ENCODE measurements at regions not wholly inside any gene's neighbourhood (a gene's known extent, or its start where the extent isn't known, plus 50 kb on each side); places are given as distances from the start of the nearest gene placed in this dataset.

GRCh38 chr1:217313096-217313495, 317.8 kb downstream of the GPATCH2 start:
- no peaks in the 10 kb centered on the region for H3K36me3 ChIP-seq (ENCODE audit: control insufficient read depth, insufficient read depth, low read length)
- WGBS (ENCODE audit: insufficient coverage, low lambda C conversion rate) = 90% methylated on average over 2 of the region's 5 CpGs

GRCh38 chr1:217311766-217312165, 319.1 kb downstream of the GPATCH2 start:
- no peaks in the 10 kb centered on the region for H3K36me3 ChIP-seq (ENCODE audit: control insufficient read depth, insufficient read depth, low read length)
- H3K27me3 ChIP-seq (ENCODE audit: control insufficient read depth, insufficient read depth, low read length) = no peaks in the 10 kb centered on the region
- no CpG with 5 or more reads among the region's 1 CpG for WGBS (ENCODE audit: insufficient coverage, low lambda C conversion rate)
- no peak overlapping the region for H3K4me3 ChIP-seq (ENCODE audit: low read length)
- no peak for DNase-seq
- H3K27ac ChIP-seq (ENCODE audit: low read length) = no peak overlapping the region
- no peaks in the 10 kb centered on the region for H3K9me3 ChIP-seq (ENCODE audit: control insufficient read depth, low read depth, low read length)
- H3K4me1 ChIP-seq (ENCODE audit: control insufficient read depth, insufficient read depth, low read length) = no peaks in the 10 kb centered on the region

More at GRCh38 chr1:217313096-217313495, 317.8 kb downstream of the GPATCH2 start:
- Histone ChIP-seq H3K27ac (ENCODE audit: low read length) (no peak overlapping the region), H3K4me3 (ENCODE audit: low read length) (no peak overlapping the region), H3K27me3 (ENCODE audit: control insufficient read depth, insufficient read depth, low read length) (no peaks in the 10 kb centered on the region), H3K9me3 (ENCODE audit: control insufficient read depth, low read depth, low read length) (no peaks in the 10 kb centered on the region), H3K4me1 (ENCODE audit: control insufficient read depth, insufficient read depth, low read length) (no peaks in the 10 kb centered on the region)
- DNase-seq = no peak

GRCh38 chr1:217311269-217311668, 319.6 kb downstream of the GPATCH2 start:
- Histone ChIP-seq H3K36me3 (ENCODE audit: control insufficient read depth, insufficient read depth, low read length) (no peaks in the 10 kb centered on the region), H3K27ac (ENCODE audit: low read length) (no peak overlapping the region), H3K4me3 (ENCODE audit: low read length) (no peak overlapping the region), H3K4me1 (ENCODE audit: control insufficient read depth, insufficient read depth, low read length) (no peaks in the 10 kb centered on the region), H3K27me3 (ENCODE audit: control insufficient read depth, insufficient read depth, low read length) (no peaks in the 10 kb centered on the region), H3K9me3 (ENCODE audit: control insufficient read depth, low read depth, low read length) (no peaks in the 10 kb centered on the region)
- 100% methylated on average over 1 of the region's 2 CpGs for WGBS (ENCODE audit: insufficient coverage, low lambda C conversion rate)
- DNase-seq = no peak

GRCh38 chr1:217281332-217281731, 349.6 kb downstream of the GPATCH2 start:
- DNase-seq = no peak
- no CpG with 5 or more reads among the region's 1 CpG for WGBS (ENCODE audit: insufficient coverage, low lambda C conversion rate)
- no peak overlapping the region for H3K4me3 ChIP-seq (ENCODE audit: low read length)

GRCh38 chr1:217275655-217276398, 355.1 kb downstream of the GPATCH2 start:
- Histone ChIP-seq H3K4me3 (ENCODE audit: low read length) (no peak overlapping the region), H3K36me3 (ENCODE audit: control insufficient read depth, insufficient read depth, low read length) (no peaks in the 10 kb centered on the region), H3K4me1 (ENCODE audit: control insufficient read depth, insufficient read depth, low read length) (no peaks in the 10 kb centered on the region), H3K27me3 (ENCODE audit: control insufficient read depth, insufficient read depth, low read length) (no peaks in the 10 kb centered on the region), H3K9me3 (ENCODE audit: control insufficient read depth, low read depth, low read length) (no peaks in the 10 kb centered on the region), H3K27ac (ENCODE audit: low read length) (no peak overlapping the region)
- no peak for DNase-seq
- WGBS (ENCODE audit: insufficient coverage, low lambda C conversion rate) = 80% methylated on average over 2 of the region's 6 CpGs

More at GRCh38 chr1:217281332-217281731, 349.6 kb downstream of the GPATCH2 start:
- H3K27ac ChIP-seq (ENCODE audit: low read length) = no peak overlapping the region
- no peaks in the 10 kb centered on the region for H3K27me3 ChIP-seq (ENCODE audit: control insufficient read depth, insufficient read depth, low read length)
- H3K9me3 ChIP-seq (ENCODE audit: control insufficient read depth, low read depth, low read length) = no peaks in the 10 kb centered on the region
- H3K4me1 ChIP-seq (ENCODE audit: control insufficient read depth, insufficient read depth, low read length) = no peaks in the 10 kb centered on the region
- no peaks in the 10 kb centered on the region for H3K36me3 ChIP-seq (ENCODE audit: control insufficient read depth, insufficient read depth, low read length)

- no CpG with 5 or more reads among the region's 2 CpGs for WGBS (ENCODE audit: insufficient coverage, low lambda C conversion rate)
These were observed 355.8 kb downstream of the GPATCH2 start for GRCh38 chr1:217274927-217275654.

GRCh38 chr1:217274416-217274815, 356.5 kb downstream of the GPATCH2 start:
- Histone ChIP-seq H3K4me1 (ENCODE audit: control insufficient read depth, insufficient read depth, low read length) (no peaks in the 10 kb centered on the region), H3K27me3 (ENCODE audit: control insufficient read depth, insufficient read depth, low read length) (no peaks in the 10 kb centered on the region), H3K27ac (ENCODE audit: low read length) (no peak overlapping the region), H3K4me3 (ENCODE audit: low read length) (no peak overlapping the region), H3K36me3 (ENCODE audit: control insufficient read depth, insufficient read depth, low read length) (no peaks in the 10 kb centered on the region), H3K9me3 (ENCODE audit: control insufficient read depth, low read depth, low read length) (no peaks in the 10 kb centered on the region)
- DNase-seq = no peak

More at GRCh38 chr1:217274927-217275654, 355.8 kb downstream of the GPATCH2 start:
- no peaks in the 10 kb centered on the region for H3K27me3 ChIP-seq (ENCODE audit: control insufficient read depth, insufficient read depth, low read length)
- H3K9me3 ChIP-seq (ENCODE audit: control insufficient read depth, low read depth, low read length) = no peaks in the 10 kb centered on the region
- H3K4me3 ChIP-seq (ENCODE audit: low read length) = no peak overlapping the region
- no peak for DNase-seq
- H3K36me3 ChIP-seq (ENCODE audit: control insufficient read depth, insufficient read depth, low read length) = no peaks in the 10 kb centered on the region
- no peak overlapping the region for H3K27ac ChIP-seq (ENCODE audit: low read length)
- H3K4me1 ChIP-seq (ENCODE audit: control insufficient read depth, insufficient read depth, low read length) = no peaks in the 10 kb centered on the region

GRCh38 chr1:217273866-217274265, 357.0 kb downstream of the GPATCH2 start:
- H3K9me3 ChIP-seq (ENCODE audit: control insufficient read depth, low read depth, low read length) = no peaks in the 10 kb centered on the region
- H3K4me3 ChIP-seq (ENCODE audit: low read length) = no peak overlapping the region
- DNase-seq = no peak
- no peak overlapping the region for H3K27ac ChIP-seq (ENCODE audit: low read length)
- H3K27me3 ChIP-seq (ENCODE audit: control insufficient read depth, insufficient read depth, low read length) = no peaks in the 10 kb centered on the region
- H3K4me1 ChIP-seq (ENCODE audit: control insufficient read depth, insufficient read depth, low read length) = no peaks in the 10 kb centered on the region
- H3K36me3 ChIP-seq (ENCODE audit: control insufficient read depth, insufficient read depth, low read length) = no peaks in the 10 kb centered on the region
- 83% methylated on average over 1 of the region's 10 CpGs for WGBS (ENCODE audit: insufficient coverage, low lambda C conversion rate)

- Histone ChIP-seq H3K9me3 (ENCODE audit: control insufficient read depth, low read depth, low read length) (no peaks in the 10 kb centered on the region), H3K27me3 (ENCODE audit: control insufficient read depth, insufficient read depth, low read length) (no peaks in the 10 kb centered on the region), H3K4me1 (ENCODE audit: control insufficient read depth, insufficient read depth, low read length) (no peaks in the 10 kb centered on the region), H3K27ac (ENCODE audit: low read length) (no peak overlapping the region), H3K36me3 (ENCODE audit: control insufficient read depth, insufficient read depth, low read length) (no peaks in the 10 kb centered on the region), H3K4me3 (ENCODE audit: low read length) (no peak overlapping the region)
- no peak for DNase-seq
- 100% methylated on average over 1 of the region's 2 CpGs for WGBS (ENCODE audit: insufficient coverage, low lambda C conversion rate)
These were observed 358.5 kb downstream of the GPATCH2 start for GRCh38 chr1:217272385-217272784.

- Histone ChIP-seq H3K9me3 (ENCODE audit: control insufficient read depth, low read depth, low read length) (no peaks in the 10 kb centered on the region), H3K36me3 (ENCODE audit: control insufficient read depth, insufficient read depth, low read length) (no peaks in the 10 kb centered on the region), H3K27ac (ENCODE audit: low read length) (no peak overlapping the region), H3K4me3 (ENCODE audit: low read length) (no peak overlapping the region), H3K27me3 (ENCODE audit: control insufficient read depth, insufficient read depth, low read length) (no peaks in the 10 kb centered on the region), H3K4me1 (ENCODE audit: control insufficient read depth, insufficient read depth, low read length) (no peaks in the 10 kb centered on the region)
- no peak for DNase-seq
- no CpG with 5 or more reads among the region's 4 CpGs for WGBS (ENCODE audit: insufficient coverage, low lambda C conversion rate)
These were observed 360.8 kb downstream of the GPATCH2 start for GRCh38 chr1:217270101-217270500.
